ENCODE measurements at regions not wholly inside any gene's neighbourhood (a gene's known extent, or its start where the extent isn't known, plus 50 kb on each side); places are given as distances from the start of the nearest gene placed in this dataset.

DNA sequence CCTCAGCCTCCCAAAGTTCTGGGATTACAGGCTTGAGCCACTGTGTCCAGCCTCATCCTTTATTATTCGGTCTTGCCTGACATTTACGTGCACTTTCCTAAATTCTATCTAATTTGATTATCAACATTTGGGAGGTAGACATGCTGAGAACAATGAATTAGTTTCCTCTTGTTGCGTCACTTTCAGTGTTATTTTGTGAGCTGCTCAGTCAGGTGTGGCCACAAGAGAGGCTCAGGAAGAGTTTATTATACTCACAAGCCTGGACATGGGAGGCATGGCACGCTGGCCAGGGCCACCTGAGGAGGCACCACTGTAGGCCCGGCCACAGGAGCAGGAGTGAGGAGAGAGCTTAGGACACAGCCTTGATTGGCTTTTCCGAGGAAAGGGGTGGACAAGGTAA lies 59.7 kb upstream of the RBFOX2 start:
- TF ChIP-seq ESRRG (CRISPR knock-in tag; IDR thresholded peaks at IDR 0.05) (no peak), GLIS3 (CRISPR knock-in tag; IDR thresholded peaks at IDR 0.05) (no peak), PPARA (CRISPR knock-in tag; IDR thresholded peaks at IDR 0.05; ENCODE audit: borderline replicate concordance) (no peak), PATZ1 (CRISPR knock-in tag; IDR thresholded peaks at IDR 0.05; ENCODE audit: borderline replicate concordance) (no peak), ISL1 (CRISPR knock-in tag; IDR thresholded peaks at IDR 0.05) (no peak), TCF4 (CRISPR knock-in tag; IDR thresholded peaks at IDR 0.05; ENCODE audit: borderline replicate concordance) (no peak)
- TF ChIP-seq, protein P1, sequence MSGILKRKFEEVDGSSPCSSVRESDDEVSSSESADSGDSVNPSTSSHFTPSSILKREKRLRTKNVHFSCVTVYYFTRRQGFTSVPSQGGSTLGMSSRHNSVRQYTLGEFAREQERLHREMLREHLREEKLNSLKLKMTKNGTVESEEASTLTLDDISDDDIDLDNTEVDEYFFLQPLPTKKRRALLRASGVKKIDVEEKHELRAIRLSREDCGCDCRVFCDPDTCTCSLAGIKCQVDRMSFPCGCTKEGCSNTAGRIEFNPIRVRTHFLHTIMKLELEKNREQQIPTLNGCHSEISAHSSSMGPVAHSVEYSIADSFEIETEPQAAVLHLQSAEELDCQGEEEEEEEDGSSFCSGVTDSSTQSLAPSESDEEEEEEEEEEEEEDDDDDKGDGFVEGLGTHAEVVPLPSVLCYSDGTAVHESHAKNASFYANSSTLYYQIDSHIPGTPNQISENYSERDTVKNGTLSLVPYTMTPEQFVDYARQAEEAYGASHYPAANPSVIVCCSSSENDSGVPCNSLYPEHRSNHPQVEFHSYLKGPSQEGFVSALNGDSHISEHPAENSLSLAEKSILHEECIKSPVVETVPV (CRISPR knock-in tag; IDR thresholded peaks at IDR 0.05) = no peak
- TF ChIP-seq, protein P2, sequence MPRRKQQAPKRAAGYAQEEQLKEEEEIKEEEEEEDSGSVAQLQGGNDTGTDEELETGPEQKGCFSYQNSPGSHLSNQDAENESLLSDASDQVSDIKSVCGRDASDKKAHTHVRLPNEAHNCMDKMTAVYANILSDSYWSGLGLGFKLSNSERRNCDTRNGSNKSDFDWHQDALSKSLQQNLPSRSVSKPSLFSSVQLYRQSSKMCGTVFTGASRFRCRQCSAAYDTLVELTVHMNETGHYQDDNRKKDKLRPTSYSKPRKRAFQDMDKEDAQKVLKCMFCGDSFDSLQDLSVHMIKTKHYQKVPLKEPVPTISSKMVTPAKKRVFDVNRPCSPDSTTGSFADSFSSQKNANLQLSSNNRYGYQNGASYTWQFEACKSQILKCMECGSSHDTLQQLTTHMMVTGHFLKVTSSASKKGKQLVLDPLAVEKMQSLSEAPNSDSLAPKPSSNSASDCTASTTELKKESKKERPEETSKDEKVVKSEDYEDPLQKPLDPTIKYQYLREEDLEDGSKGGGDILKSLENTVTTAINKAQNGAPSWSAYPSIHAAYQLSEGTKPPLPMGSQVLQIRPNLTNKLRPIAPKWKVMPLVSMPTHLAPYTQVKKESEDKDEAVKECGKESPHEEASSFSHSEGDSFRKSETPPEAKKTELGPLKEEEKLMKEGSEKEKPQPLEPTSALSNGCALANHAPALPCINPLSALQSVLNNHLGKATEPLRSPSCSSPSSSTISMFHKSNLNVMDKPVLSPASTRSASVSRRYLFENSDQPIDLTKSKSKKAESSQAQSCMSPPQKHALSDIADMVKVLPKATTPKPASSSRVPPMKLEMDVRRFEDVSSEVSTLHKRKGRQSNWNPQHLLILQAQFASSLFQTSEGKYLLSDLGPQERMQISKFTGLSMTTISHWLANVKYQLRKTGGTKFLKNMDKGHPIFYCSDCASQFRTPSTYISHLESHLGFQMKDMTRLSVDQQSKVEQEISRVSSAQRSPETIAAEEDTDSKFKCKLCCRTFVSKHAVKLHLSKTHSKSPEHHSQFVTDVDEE (CRISPR knock-in tag; IDR thresholded peaks at IDR 0.05) = no peak
- ATAC-seq = no peak

- ATAC-seq = no peak
- TF ChIP-seq ARNTL (CRISPR knock-in tag; IDR thresholded peaks at IDR 0.05; ENCODE audit: borderline replicate concordance, low read depth) = no peak
- no peak for TF ChIP-seq ZC3H10 (CRISPR knock-in tag; IDR thresholded peaks at IDR 0.05)
- no peak for TF ChIP-seq GLIS3 (CRISPR knock-in tag; IDR thresholded peaks at IDR 0.05)
- TF ChIP-seq BACH2 (CRISPR knock-in tag; IDR thresholded peaks at IDR 0.05; ENCODE audit: borderline replicate concordance) = no peak
- no peak for TF ChIP-seq TCF4 (CRISPR knock-in tag; IDR thresholded peaks at IDR 0.05; ENCODE audit: borderline replicate concordance)
- TF ChIP-seq RARB (CRISPR knock-in tag; IDR thresholded peaks at IDR 0.05) = no peak
Observed at GRCh38 chr22:36087784-36088183, 59.2 kb upstream of the RBFOX2 start.

GRCh38 chr22:36086629-36087254 lies 58.1 kb upstream of the RBFOX2 start:
- no peak for ATAC-seq
- TF ChIP-seq ZNF8 (CRISPR knock-in tag; IDR thresholded peaks at IDR 0.05) = no peak
- TF ChIP-seq ZNF565 (CRISPR knock-in tag; conservative IDR thresholded peaks at IDR 0.05; ENCODE audit: low read depth) = no peak
- TF ChIP-seq BACH2 (CRISPR knock-in tag; IDR thresholded peaks at IDR 0.05; ENCODE audit: borderline replicate concordance) = no peak
- TF ChIP-seq PATZ1 (CRISPR knock-in tag; IDR thresholded peaks at IDR 0.05; ENCODE audit: borderline replicate concordance) = no peak
- no peak for TF ChIP-seq RARB (CRISPR knock-in tag; IDR thresholded peaks at IDR 0.05)
- no peak for TF ChIP-seq CSDC2 (CRISPR knock-in tag; IDR thresholded peaks at IDR 0.05)
- TF ChIP-seq, protein P1 (CRISPR knock-in tag; IDR thresholded peaks at IDR 0.05) = no peak
- TF ChIP-seq ZFP3 (CRISPR knock-in tag; IDR thresholded peaks at IDR 0.05) = no peak
- no peak for TF ChIP-seq PPARA (CRISPR knock-in tag; IDR thresholded peaks at IDR 0.05; ENCODE audit: borderline replicate concordance)

DNA sequence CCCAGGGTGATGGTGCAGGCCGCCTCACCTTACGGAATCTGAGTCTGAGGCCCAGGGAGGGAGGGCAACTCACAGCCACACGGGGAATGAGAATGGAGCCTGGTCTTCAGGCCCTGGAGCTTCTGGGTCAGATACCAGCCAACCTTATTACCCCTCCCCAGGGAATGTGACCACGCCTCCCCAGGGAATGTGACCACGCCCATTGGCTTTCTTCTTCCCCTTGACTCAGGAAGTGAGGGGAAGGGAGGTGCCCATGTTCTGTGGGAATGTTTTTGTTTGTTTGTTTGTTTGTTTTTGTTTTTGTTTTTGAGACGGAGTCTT lies 57.5 kb upstream of the RBFOX2 start:
- no peak for ATAC-seq
- no peak for TF ChIP-seq OSR1 (CRISPR knock-in tag; IDR thresholded peaks at IDR 0.05)
- TF ChIP-seq SNAI2 (CRISPR knock-in tag; IDR thresholded peaks at IDR 0.05) = no peak

Data from SK-N-SH treated with all-trans-retinoic acid at 6 μM for 48 hours (cell line).